ENCODE measurements at regions not wholly inside any gene's neighbourhood (a gene's known extent, or its start where the extent isn't known, plus 50 kb on each side); places are given as distances from the start of the nearest gene placed in this dataset.

- intact Hi-C loops (cut with DNase I): no loop called here
- WGBS, 2 donors: 41 to 67% methylated on average over 4 to 5 of the region's 5 CpGs
- Histone ChIP-seq H3K9me3 (no peaks in the 10 kb centered on the region), H3K27ac (no peak overlapping the region), H3K36me3 (no peaks in the 10 kb centered on the region), H3K27me3 (no peaks in the 10 kb centered on the region), H3K4me1 (no peaks in the 10 kb centered on the region), H3K4me3 (no peak overlapping the region)
- DNase-seq: no peak
- TF ChIP-seq CTCF (IDR thresholded peaks at IDR 0.05) (no peak), POLR2A (IDR thresholded peaks at IDR 0.05) (no peak)
Measured at GRCh38 chrX:113950081-113950678, 633.7 kb upstream of the HTR2C start.

GRCh38 chrX:113947548-113947947 lies 636.3 kb upstream of the HTR2C start:
- H3K27ac ChIP-seq: no peak overlapping the region
- no peaks in the 10 kb centered on the region for H3K4me1 ChIP-seq
- H3K4me3 ChIP-seq: no peak overlapping the region
- intact Hi-C loops (cut with DNase I): no loop called here
- 58 to 60% methylated on average over 1 of the region's 1 CpG for WGBS, 2 donors
- H3K36me3 ChIP-seq: no peaks in the 10 kb centered on the region
- no peaks in the 10 kb centered on the region for H3K27me3 ChIP-seq
- TF ChIP-seq POLR2A (IDR thresholded peaks at IDR 0.05) (no peak), CTCF (IDR thresholded peaks at IDR 0.05) (peak in 1 of 6 experiments; percentile 15)
- no peaks in the 10 kb centered on the region for H3K9me3 ChIP-seq
- no peak for DNase-seq

GRCh38 chrX:113935518-113935917 lies 648.4 kb upstream of the HTR2C start:
- Histone ChIP-seq H3K27ac (no peak overlapping the region), H3K4me1 (no peaks in the 10 kb centered on the region), H3K36me3 (no peaks in the 10 kb centered on the region), H3K27me3 (peaks cover 0 to 6% (median 0%) of the 10 kb centered on the region in 4 donors), H3K9me3 (no peaks in the 10 kb centered on the region), H3K4me3 (no peak overlapping the region)
- DNase-seq: no peak
- intact Hi-C loops (cut with DNase I): no loop called here
- 33 to 61% methylated on average over 2 of the region's 2 CpGs for WGBS, 2 donors
- TF ChIP-seq CTCF (IDR thresholded peaks at IDR 0.05): no peak
- TF ChIP-seq POLR2A (IDR thresholded peaks at IDR 0.05): no peak

- H3K27me3 ChIP-seq: peaks cover 0 to 6% (median 0%) of the 10 kb centered on the region in 4 donors
- no peak for TF ChIP-seq CTCF (IDR thresholded peaks at IDR 0.05)
- TF ChIP-seq POLR2A (IDR thresholded peaks at IDR 0.05): no peak
- H3K4me3 ChIP-seq: no peak overlapping the region
- no peaks in the 10 kb centered on the region for H3K4me1 ChIP-seq
- no peaks in the 10 kb centered on the region for H3K36me3 ChIP-seq
- H3K9me3 ChIP-seq: no peaks in the 10 kb centered on the region
- H3K27ac ChIP-seq: no peak overlapping the region
- intact Hi-C loops (cut with DNase I): no loop called here
- DNase-seq: no peak
Measured at GRCh38 chrX:113933931-113934330, 650.0 kb upstream of the HTR2C start.

- H3K4me1 ChIP-seq: no peaks in the 10 kb centered on the region
- no peak overlapping the region for H3K27ac ChIP-seq
- TF ChIP-seq CTCF (IDR thresholded peaks at IDR 0.05) (peak in 4 of 6 experiments; percentile 22 to 62 (median 28)), POLR2A (IDR thresholded peaks at IDR 0.05) (no peak)
- no peak for DNase-seq
- 56% methylated on average over 1 of the region's 3 CpGs; no CpG with 5 or more reads in 1 of the 2 donors for WGBS, 2 donors
- no peaks in the 10 kb centered on the region for H3K9me3 ChIP-seq
- H3K27me3 ChIP-seq: peaks cover 0 to 6% (median 0%) of the 10 kb centered on the region in 4 donors
- H3K36me3 ChIP-seq: no peaks in the 10 kb centered on the region
- intact Hi-C loops (cut with DNase I): no loop called here
- H3K4me3 ChIP-seq: no peak overlapping the region
Measured at GRCh38 chrX:113929004-113929403, 654.9 kb upstream of the HTR2C start.

Data from esophagus squamous epithelium (tissue), 5 donors.